Stomach (tissue), 8 donors: ENCODE measurements at regions not wholly inside any gene's neighbourhood (a gene's known extent, or its start where the extent isn't known, plus 50 kb on each side); places are given as distances from the start of the nearest gene placed in this dataset.
A peak's percentile ranks its signal among the peaks of the same experiment; 100 is the strongest.

Experiments
- DNase-seq, 2 donors: peaks; one replicate each; pipeline versions ENCODE4 v3.0.0 to v3.0.0-alpha.2; 2013 to 2019
- H3K27ac ChIP-seq, 5 donors: fragments of 200-600 bp in 4 of 5; sonication (generic) in 4 of 5; one replicate each; pipeline ENCODE4 v1.5.1; 2013 to 2019; ENCODE audit warnings: mild to moderate bottlenecking in 1 of 5, moderate library complexity in 1 of 5
- H3K27me3 ChIP-seq, 3 donors: fragments of 200-600 bp; sonication (generic); one replicate each; pipeline ENCODE4 v1.5.1; 2017 to 2019; ENCODE audit warnings: mixed run types in 1 of 3
- H3K36me3 ChIP-seq, 4 donors: fragments of 200-600 bp; sonication (generic); 1 replicate in 3 of 4; 2 replicates in 1 of 4; pipeline ENCODE4 v1.5.1; 2016 to 2019
- H3K4me1 ChIP-seq, 4 donors: fragments of 200-600 bp; sonication (generic); one replicate each; pipeline ENCODE4 v1.5.1; 2016 to 2019
- H3K4me3 ChIP-seq, 4 donors: fragments of 200-600 bp; sonication (generic) in 3 of 4; one replicate each; pipeline ENCODE4 v1.5.1; 2016 to 2019; ENCODE audit warnings: mild to moderate bottlenecking in 1 of 4
- H3K9me3 ChIP-seq, 4 donors: fragments of 200-600 bp; sonication (generic); one replicate each; pipeline ENCODE4 v1.5.1; 2016 to 2019
- EP300 ChIP-seq: sonication (generic); formaldehyde crosslinking; IDR thresholded peaks from one replicate; pipeline ENCODE4 v1.6.1; 2017; ENCODE audit warnings: antibody characterized with exemption
- POLR2A ChIP-seq, 4 donors: fragments of 450-650 bp; IDR thresholded peaks; one replicate each; pipeline ENCODE4 v1.6.1; 2016; ENCODE audit warnings: antibody characterized with exemption in 4 of 4, control low read depth in 2 of 4, mild to moderate bottlenecking in 1 of 4, moderate library complexity in 1 of 4
- POLR2AphosphoS5 ChIP-seq, 3 donors: sonication (generic); formaldehyde crosslinking; IDR thresholded peaks; one replicate each; pipeline ENCODE4 v1.6.1; 2016; ENCODE audit warnings: antibody characterized with exemption in 3 of 3
- WGBS, 5 donors: extraction: QIAGEN DNeasy Blood & Tissue Kit in 3 of 5; methylation state at CpG; one replicate each; pipeline versions ENCODE4 v1.1.5 to v1.1.7; 2013 to 2018; 5-methylcytosine and 5-hydroxymethylcytosine counted together
- intact Hi-C: fragments of 100-400 bp; cut with DNase I; formaldehyde crosslinking; loops from one replicate; pipeline ENCODE4 v1.15.1; 2023; ENCODE audit warnings: low total_unique reads
- TF ChIP-seq, protein P1 (sequence below), 7 experiments: fragments of 450-650 bp in 4 of 7; fragments of 200-600 bp in 3 of 7; sonication (generic) in 3 of 7; IDR thresholded peaks; one replicate each; pipeline ENCODE4 v1.5.1; 2016 to 2019; ENCODE audit warnings: antibody characterized with exemption in 7 of 7, control low read depth in 2 of 7, mild to moderate bottlenecking in 1 of 7
- donor health status: healthy with polysubstance abuse.
- donor health status: Bipolar disorder and iron deficiency.
- donor health status: healthy.

DNA sequence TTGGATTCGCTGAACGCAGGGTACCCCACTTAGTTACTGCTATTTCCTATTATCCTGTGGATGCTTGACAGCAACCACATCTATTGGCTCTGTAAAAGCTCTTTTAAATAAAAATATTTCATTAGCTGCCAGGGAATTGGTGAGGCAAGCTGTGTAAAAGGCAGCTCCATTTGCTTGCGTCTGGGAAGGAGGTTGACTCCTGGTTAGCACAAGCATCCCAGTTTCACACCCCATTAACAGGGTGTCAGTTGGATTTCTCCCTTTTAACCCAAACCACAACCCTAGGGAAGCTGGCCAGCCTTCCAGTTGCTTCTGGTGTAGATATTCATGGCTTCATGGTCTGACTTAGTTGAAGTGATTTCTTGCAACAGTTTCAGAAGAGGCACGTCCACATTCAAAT, 151.0 kb downstream of the GPBP1 start:
- peak overlapping the region in 2 of 5 donors; percentile 32 to 46 for H3K27ac ChIP-seq
- WGBS, 5 donors, result 73 to 87% (median 83%) methylated on average over 4 of the region's 4 CpGs

DNA sequence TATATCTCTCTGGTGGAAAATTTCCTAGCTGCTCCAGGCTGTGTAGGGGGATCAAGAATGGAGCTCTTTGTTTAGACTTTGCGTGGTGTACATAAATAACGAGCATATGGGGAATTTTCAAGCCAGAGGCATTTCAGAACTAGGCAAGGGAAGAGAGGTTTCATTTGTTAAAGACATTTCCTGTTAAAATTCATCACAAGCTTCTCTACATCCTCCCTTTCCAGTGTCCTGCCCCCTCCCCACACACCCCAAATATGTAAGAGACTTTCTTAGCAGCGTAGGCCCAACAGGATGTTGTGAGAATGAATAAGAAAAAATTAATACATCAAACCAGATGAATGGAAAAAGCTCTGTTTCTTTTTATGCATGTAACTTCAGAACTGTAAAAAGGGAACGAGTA, 150.3 kb downstream of the GPBP1 start:
- no peaks in the 10 kb centered on the region for H3K27me3 ChIP-seq
- no peaks in the 10 kb centered on the region for H3K36me3 ChIP-seq
- 59 to 78% (median 66%) methylated on average over 4 of the region's 4 CpGs for WGBS, 5 donors
- peaks cover 0 to 9% (median 5%) of the 10 kb centered on the region in 4 donors for H3K4me1 ChIP-seq
- TF ChIP-seq, protein P1, sequence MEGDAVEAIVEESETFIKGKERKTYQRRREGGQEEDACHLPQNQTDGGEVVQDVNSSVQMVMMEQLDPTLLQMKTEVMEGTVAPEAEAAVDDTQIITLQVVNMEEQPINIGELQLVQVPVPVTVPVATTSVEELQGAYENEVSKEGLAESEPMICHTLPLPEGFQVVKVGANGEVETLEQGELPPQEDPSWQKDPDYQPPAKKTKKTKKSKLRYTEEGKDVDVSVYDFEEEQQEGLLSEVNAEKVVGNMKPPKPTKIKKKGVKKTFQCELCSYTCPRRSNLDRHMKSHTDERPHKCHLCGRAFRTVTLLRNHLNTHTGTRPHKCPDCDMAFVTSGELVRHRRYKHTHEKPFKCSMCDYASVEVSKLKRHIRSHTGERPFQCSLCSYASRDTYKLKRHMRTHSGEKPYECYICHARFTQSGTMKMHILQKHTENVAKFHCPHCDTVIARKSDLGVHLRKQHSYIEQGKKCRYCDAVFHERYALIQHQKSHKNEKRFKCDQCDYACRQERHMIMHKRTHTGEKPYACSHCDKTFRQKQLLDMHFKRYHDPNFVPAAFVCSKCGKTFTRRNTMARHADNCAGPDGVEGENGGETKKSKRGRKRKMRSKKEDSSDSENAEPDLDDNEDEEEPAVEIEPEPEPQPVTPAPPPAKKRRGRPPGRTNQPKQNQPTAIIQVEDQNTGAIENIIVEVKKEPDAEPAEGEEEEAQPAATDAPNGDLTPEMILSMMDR (IDR thresholded peaks at IDR 0.05), result no peak
- TF ChIP-seq EP300 (no peak), POLR2A (IDR thresholded peaks at IDR 0.05) (no peak), POLR2AphosphoS5 (IDR thresholded peaks at IDR 0.05) (no peak)
- peak in 1 of 2 donors; percentile 70 for DNase-seq
- intact Hi-C loops, result no loop called here
- peak overlapping the region in 2 of 5 donors; percentile 32 to 46 for H3K27ac ChIP-seq
- no peak overlapping the region for H3K4me3 ChIP-seq
- no peaks in the 10 kb centered on the region for H3K9me3 ChIP-seq

More for the DNA sequence above, 151.0 kb downstream of the GPBP1 start:
- intact Hi-C loops, result no loop called here
- H3K9me3 ChIP-seq, result no peaks in the 10 kb centered on the region
- H3K36me3 ChIP-seq, result no peaks in the 10 kb centered on the region
- peaks cover 0 to 9% (median 5%) of the 10 kb centered on the region in 4 donors for H3K4me1 ChIP-seq
- H3K4me3 ChIP-seq, result no peak overlapping the region
- no peak for TF ChIP-seq EP300
- TF ChIP-seq, protein P1 (IDR thresholded peaks at IDR 0.05), result no peak
- TF ChIP-seq POLR2AphosphoS5 (IDR thresholded peaks at IDR 0.05), result no peak
- TF ChIP-seq POLR2A (IDR thresholded peaks at IDR 0.05), result no peak
- no peak for DNase-seq
- no peaks in the 10 kb centered on the region for H3K27me3 ChIP-seq

DNA sequence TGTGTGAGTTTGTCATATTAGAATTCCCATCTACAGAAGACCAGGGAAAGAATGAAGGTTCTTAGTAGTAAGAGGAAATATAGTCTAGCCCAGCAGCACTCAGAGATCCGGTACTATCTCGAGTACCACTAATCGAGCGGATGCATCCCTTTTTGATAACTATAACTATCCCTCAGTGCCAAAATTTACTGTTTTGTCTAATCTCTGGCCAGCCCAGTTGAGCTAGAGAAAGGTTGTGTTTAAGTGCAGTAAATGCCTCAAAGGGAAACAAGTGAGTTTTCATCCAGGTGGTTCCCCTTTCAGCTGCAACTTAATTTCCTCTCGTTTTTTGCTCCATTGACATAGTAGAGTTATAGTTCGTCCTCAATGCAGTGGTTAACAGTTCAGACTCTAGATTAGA, 146.7 kb downstream of the GPBP1 start:
- no peaks in the 10 kb centered on the region for H3K36me3 ChIP-seq
- peaks cover 0 to 14% (median 8%) of the 10 kb centered on the region in 4 donors for H3K4me1 ChIP-seq
- H3K27me3 ChIP-seq, result no peaks in the 10 kb centered on the region
- intact Hi-C loops, result no loop called here
- no peak overlapping the region for H3K27ac ChIP-seq
- WGBS, 5 donors, result 57 to 73% (median 69%) methylated on average over 6 of the region's 6 CpGs
- TF ChIP-seq EP300, result no peak
- TF ChIP-seq POLR2A (IDR thresholded peaks at IDR 0.05), result no peak
- TF ChIP-seq POLR2AphosphoS5 (IDR thresholded peaks at IDR 0.05), result no peak
- TF ChIP-seq, protein P1 (IDR thresholded peaks at IDR 0.05), result no peak
- no peaks in the 10 kb centered on the region for H3K9me3 ChIP-seq
- DNase-seq, result no peak
- no peak overlapping the region for H3K4me3 ChIP-seq

DNA sequence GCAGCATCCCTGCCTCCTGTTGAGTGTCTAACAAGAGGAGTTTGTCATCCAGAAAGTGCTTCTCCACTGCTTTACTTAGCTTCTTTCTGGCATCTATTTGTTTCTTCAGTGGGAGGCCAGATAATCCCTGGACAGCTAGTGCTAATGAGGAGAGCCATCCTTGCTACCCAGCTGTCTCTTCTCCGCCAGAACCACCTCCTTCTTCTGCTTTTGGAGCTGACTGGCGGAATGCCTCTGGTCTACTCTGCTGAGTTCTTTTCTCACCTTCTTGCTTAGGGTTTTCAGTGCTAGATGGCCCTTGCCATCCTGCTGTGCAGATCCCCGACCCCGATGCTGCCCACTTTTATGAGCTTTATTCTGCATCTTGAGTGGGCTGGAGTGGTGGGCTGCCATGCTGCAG, 145.8 kb downstream of the GPBP1 start:
- Histone ChIP-seq H3K9me3 (no peaks in the 10 kb centered on the region), H3K36me3 (no peaks in the 10 kb centered on the region), H3K4me1 (peaks cover 0 to 14% (median 5%) of the 10 kb centered on the region in 4 donors), H3K4me3 (no peak overlapping the region), H3K27me3 (no peaks in the 10 kb centered on the region), H3K27ac (no peak overlapping the region)
- intact Hi-C loops, result no loop called here
- 88 to 96% (median 93%) methylated on average over 4 of the region's 4 CpGs for WGBS, 5 donors
- no peak for DNase-seq
- no peak for TF ChIP-seq EP300
- no peak for TF ChIP-seq POLR2A (IDR thresholded peaks at IDR 0.05)
- TF ChIP-seq, protein P1 (IDR thresholded peaks at IDR 0.05), result no peak
- no peak for TF ChIP-seq POLR2AphosphoS5 (IDR thresholded peaks at IDR 0.05)
